PC-3 (cell line): ENCODE measurements at regions not wholly inside any gene's neighbourhood (a gene's known extent, or its start where the extent isn't known, plus 50 kb on each side); places are given as distances from the start of the nearest gene placed in this dataset.

ENCODE experiments used
- ATAC-seq: fragments of 200-7000 bp; cut with Tn5 transposase; 2 replicates; pipeline ENCODE4 v1.9.1; 2020; ENCODE audit warnings: mild to moderate bottlenecking, moderate library complexity
- BruUV-seq: library from RNA; stranded (reverse); fragments of 400-500 nt; replicated peaks from 2 replicates; lab custom pipeline; 2021; lab: Mats Ljungman, UMichigan
- CTCF ChIA-PET: fragments of 300-600 bp; sonication (Branson Sonifier 250); formaldehyde crosslinking; loops from one replicate; lab custom pipeline; 2022; ENCODE audit warnings: antibody characterized with exemption; lab: Charles Lee
- POLR2A ChIA-PET: fragments of 300-600 bp; sonication (Branson Sonifier 250); formaldehyde crosslinking; loops from one replicate; lab custom pipeline; 2022; ENCODE audit warnings: antibody characterized with exemption; ENCODE audit not compliant: unreplicated experiment; lab: Charles Lee
- DNase-seq: peaks from one replicate; pipeline ENCODE4 v3.0.0-alpha.2; 2015
- H2AFZ ChIP-seq: fragments of 300-600 bp; sonication (generic); 2 replicates; pipeline ENCODE4 v1.6.0; 2016; ENCODE audit warnings: antibody characterized with exemption, low read length
- H3F3A ChIP-seq: fragments of 300-600 bp; sonication (generic); one replicate; pipeline ENCODE4 v1.6.0; 2017; ENCODE audit warnings: antibody characterized with exemption, low read length, control low read depth, mild to moderate bottlenecking; ENCODE audit not compliant: unreplicated experiment
- H3K27ac ChIP-seq: fragments of 300-600 bp; sonication (generic); 2 replicates; pipeline ENCODE4 v1.5.1; 2016; ENCODE audit warnings: mild to moderate bottlenecking, low read length
- H3K27me3 ChIP-seq: fragments of 300-600 bp; sonication (generic); 2 replicates; pipeline ENCODE4 v1.6.1; 2016; ENCODE audit warnings: low read length, mixed read lengths
- H3K36me3 ChIP-seq: fragments of 300-600 bp; sonication (generic); 2 replicates; pipeline ENCODE4 v1.6.1; 2016; ENCODE audit warnings: low read depth, mixed run types, low read length, mixed read lengths
- H3K4me1 ChIP-seq: fragments of 300-600 bp; sonication (generic); 2 replicates; pipeline ENCODE4 v1.5.1; 2016; ENCODE audit warnings: low read length; ENCODE audit not compliant: insufficient read depth
- H3K4me2 ChIP-seq: fragments of 300-600 bp; sonication (generic); 2 replicates; pipeline ENCODE4 v1.6.0; 2016; ENCODE audit warnings: low read length
- H3K4me3 ChIP-seq: fragments of 300-600 bp; sonication (generic); 2 replicates; pipeline ENCODE4 v1.5.1; 2016; ENCODE audit warnings: mild to moderate bottlenecking, low read length, mixed read lengths
- H3K79me2 ChIP-seq: fragments of 300-600 bp; sonication (generic); 2 replicates; pipeline ENCODE4 v1.6.1; 2017; ENCODE audit warnings: low read length, mixed read lengths
- H3K9ac ChIP-seq: fragments of 300-600 bp; sonication (generic); 2 replicates; pipeline ENCODE4 v1.6.0; 2016; ENCODE audit warnings: mild to moderate bottlenecking, low read length
- H3K9me2 ChIP-seq: fragments of 300-600 bp; sonication (generic); replicated peaks from 2 replicates; pipeline ENCODE4 v1.6.1; 2016; ENCODE audit warnings: mixed run types, low read length, mixed read lengths
- H3K9me3 ChIP-seq: fragments of 300-600 bp; sonication (generic); 2 replicates; pipeline ENCODE4 v1.6.1; 2016; ENCODE audit warnings: low read length, mixed read lengths
- H4K20me1 ChIP-seq: fragments of 300-600 bp; sonication (generic); 2 replicates; pipeline ENCODE4 v1.6.1; 2016; ENCODE audit warnings: low read length, mixed read lengths
- CTCF ChIP-seq: fragments of 300-600 bp; sonication (generic); conservative IDR thresholded peaks from 2 replicates; pipeline ENCODE4 v1.5.1; 2017; ENCODE audit warnings: antibody characterized with exemption, low read depth, mild to moderate bottlenecking, low read length
- EZH2 ChIP-seq: fragments of 300-600 bp; sonication (generic); IDR thresholded peaks from one replicate; pipeline ENCODE4 v1.6.1; 2017; ENCODE audit warnings: antibody characterized with exemption, mild to moderate bottlenecking, low read length; ENCODE audit not compliant: unreplicated experiment
- EZH2phosphoT487 ChIP-seq: fragments of 300-600 bp; sonication (generic); IDR thresholded peaks from 2 replicates; pipeline ENCODE4 v1.6.1; 2018; ENCODE audit warnings: mild to moderate bottlenecking, antibody characterized with exemption, low read length, borderline replicate concordance
- intact Hi-C: fragments of 100-400 bp; cut with micrococcal nuclease; formaldehyde crosslinking; loops from 2 replicates; pipeline ENCODE4 v1.9.0; 2023

GRCh38 chr6:87803791-87804190 lies 101.8 kb upstream of the AKIRIN2 start:
- no peaks in the 10 kb centered on the region for H3K27me3 ChIP-seq
- H3K9me2 ChIP-seq: no peaks in the 10 kb centered on the region
- H3K4me2 ChIP-seq: no peak overlapping the region
- H3K9me3 ChIP-seq: no peaks in the 10 kb centered on the region
- peaks cover 20% of the 10 kb centered on the region for H3K4me1 ChIP-seq
- no peak for ATAC-seq
- TF ChIP-seq EZH2 (no peak), EZH2phosphoT487 (no peak), CTCF (no peak)
- ChIA-PET POLR2A (no interaction called here), CTCF (no interaction called here)
- H4K20me1 ChIP-seq: no peaks in the 10 kb centered on the region
- no peaks in the 10 kb centered on the region for H3K36me3 ChIP-seq
- H3K4me3 ChIP-seq: no peak overlapping the region
- no peak for DNase-seq
- H3K79me2 ChIP-seq: no peaks in the 10 kb centered on the region
- H3K27ac ChIP-seq: no peak overlapping the region
- H2AFZ ChIP-seq: no peak overlapping the region
- intact Hi-C loops: no loop called here
- H3F3A ChIP-seq: no peaks in the 10 kb centered on the region
- H3K9ac ChIP-seq: no peak overlapping the region
- BruUV-seq: no TSS peak

- BruUV-seq: no TSS peak
- ChIA-PET POLR2A (no interaction called here), CTCF (no interaction called here)
- Histone ChIP-seq H3F3A (no peaks in the 10 kb centered on the region), H3K27me3 (no peaks in the 10 kb centered on the region), H3K27ac (no peak overlapping the region), H2AFZ (no peak overlapping the region), H3K9me2 (no peaks in the 10 kb centered on the region), H4K20me1 (no peaks in the 10 kb centered on the region), H3K36me3 (no peaks in the 10 kb centered on the region), H3K4me1 (no peaks in the 10 kb centered on the region), H3K79me2 (no peaks in the 10 kb centered on the region), H3K4me3 (no peak overlapping the region), H3K4me2 (no peak overlapping the region), H3K9ac (no peak overlapping the region), H3K9me3 (no peaks in the 10 kb centered on the region)
- DNase-seq (no peak), ATAC-seq (no peak)
- intact Hi-C loops: no loop called here
- no peak for TF ChIP-seq EZH2
- TF ChIP-seq CTCF: no peak
- TF ChIP-seq EZH2phosphoT487: no peak
Observed at GRCh38 chr6:87799651-87800050, 97.6 kb upstream of the AKIRIN2 start.

GRCh38 chr6:87798393-87799278 lies 96.6 kb upstream of the AKIRIN2 start:
- ChIA-PET CTCF (no interaction called here), POLR2A (no interaction called here)
- DNase-seq (no peak), ATAC-seq (no peak)
- no peaks in the 10 kb centered on the region for H3K36me3 ChIP-seq
- no TSS peak for BruUV-seq
- no peak overlapping the region for H3K4me3 ChIP-seq
- H3K9ac ChIP-seq: no peak overlapping the region
- no peaks in the 10 kb centered on the region for H3K9me2 ChIP-seq
- H3K27ac ChIP-seq: no peak overlapping the region
- H3F3A ChIP-seq: no peaks in the 10 kb centered on the region
- H3K4me2 ChIP-seq: no peak overlapping the region
- no peak for TF ChIP-seq EZH2phosphoT487
- TF ChIP-seq CTCF: no peak
- no peak for TF ChIP-seq EZH2
- no peaks in the 10 kb centered on the region for H4K20me1 ChIP-seq
- no peaks in the 10 kb centered on the region for H3K79me2 ChIP-seq
- intact Hi-C loops: no loop called here
- H3K4me1 ChIP-seq: no peaks in the 10 kb centered on the region
- H3K9me3 ChIP-seq: no peaks in the 10 kb centered on the region
- no peaks in the 10 kb centered on the region for H3K27me3 ChIP-seq
- H2AFZ ChIP-seq: no peak overlapping the region
